ENCODE measurements at regions not wholly inside any gene's neighbourhood (a gene's known extent, or its start where the extent isn't known, plus 50 kb on each side); places are given as distances from the start of the nearest gene placed in this dataset.

DNA sequence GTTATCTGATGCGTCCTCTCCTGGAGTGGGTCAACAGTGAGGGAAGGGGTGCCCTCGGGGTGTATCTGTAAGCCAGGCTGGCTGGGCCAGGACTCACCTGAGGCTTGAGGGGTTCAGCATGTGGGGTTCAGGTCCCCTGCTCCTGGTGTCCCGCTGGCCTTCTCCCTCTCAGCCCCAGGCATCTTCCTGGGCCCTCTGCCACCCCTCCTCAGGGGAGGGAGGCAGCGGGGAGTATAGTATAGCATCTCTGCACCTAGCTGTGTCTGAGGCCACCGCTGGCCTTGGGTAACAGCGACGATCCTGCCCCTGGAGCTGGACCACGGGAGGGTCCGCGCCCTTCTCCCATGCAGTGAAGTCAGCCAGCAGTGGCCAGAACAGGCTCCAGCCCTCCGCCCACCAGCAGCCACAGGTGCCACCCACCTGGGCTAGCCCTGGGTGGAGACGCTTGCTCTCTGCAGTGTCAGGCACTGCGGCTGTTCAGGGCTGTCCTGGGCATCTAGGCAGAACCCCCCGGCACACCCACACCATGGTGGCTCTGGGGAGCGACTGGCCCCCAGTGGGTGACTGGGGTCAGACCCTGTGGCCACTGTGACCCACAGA lies 110.7 kb upstream of the NKX1-1 start:
- TF ChIP-seq POLR2A (IDR thresholded peaks at IDR 0.05; ENCODE audit: low read depth, low read length) = no peak
- TF ChIP-seq POLR2AphosphoS5 (IDR thresholded peaks at IDR 0.05; ENCODE audit: low read depth, low read length) = no peak
- TF ChIP-seq TAF1 (IDR thresholded peaks at IDR 0.05; ENCODE audit: low read depth, low read length) = no peak

Measured in GM12891 (cell line).